ENCODE measurements at regions not wholly inside any gene's neighbourhood (a gene's known extent, or its start where the extent isn't known, plus 50 kb on each side); places are given as distances from the start of the nearest gene placed in this dataset. TPM values are rescaled to one million over a fixed set of nuclear protein-coding genes. Genes with fewer than 3 reads are reported as not detected.

Small RNAs in the stretch of these regions (small RNA-seq; reads per million reads assigned to genes)
- gene RN7SKP262 = not detected

All from liver (tissue), 1 donor.